ENCODE measurements at regions not wholly inside any gene's neighbourhood (a gene's known extent, or its start where the extent isn't known, plus 50 kb on each side); places are given as distances from the start of the nearest gene placed in this dataset.

DNA sequence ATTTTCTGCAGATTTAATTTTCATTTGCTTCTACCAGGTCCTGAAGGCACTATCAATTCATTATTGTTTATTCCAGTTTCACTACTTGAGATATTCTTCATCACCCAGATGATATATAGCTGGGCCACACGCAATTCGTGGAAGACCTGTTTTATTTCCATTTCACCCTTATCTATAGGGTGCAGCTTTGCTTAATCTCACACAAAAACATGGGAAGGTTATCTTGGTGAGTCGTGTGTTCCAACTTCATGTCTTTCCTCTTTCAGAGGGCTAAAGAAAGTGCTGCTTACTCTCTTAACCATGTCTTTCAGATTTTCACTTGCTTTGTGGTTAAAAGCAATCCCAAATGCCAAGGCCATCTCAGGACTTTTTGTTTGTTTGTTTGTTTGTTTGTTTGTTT, 194.0 kb downstream of the SOD2 start (continued):
- TF ChIP-seq FOXM1 (IDR thresholded peaks at IDR 0.05; ENCODE audit: low read depth) (peak; percentile 89), FOXM1 (CRISPR knock-in tag; IDR thresholded peaks at IDR 0.05; ENCODE audit: low read depth) (no peak), ZNF143 (CRISPR knock-in tag; IDR thresholded peaks at IDR 0.05) (no peak), EP300 (IDR thresholded peaks at IDR 0.05; ENCODE audit: low read length) (peak; percentile 90), FOSL1 (tag; conservative IDR thresholded peaks at IDR 0.05) (peak; percentile 67), KDM1A (IDR thresholded peaks at IDR 0.05) (peak; percentile 59 to 78; a peak in 3 of 4 replicates), MEIS2 (IDR thresholded peaks at IDR 0.05; ENCODE audit: partially characterized antibody) (peak; percentile 96), CXXC5 (CRISPR knock-in tag; IDR thresholded peaks at IDR 0.05) (peak; percentile 61), HDAC3 (IDR thresholded peaks at IDR 0.05; ENCODE audit: borderline replicate concordance, partially characterized antibody) (peak; percentile 70), JUND (IDR thresholded peaks at IDR 0.05; ENCODE audit: borderline replicate concordance, low read depth, low read length) (peak; percentile 26; the same call in 1 of the 2 replicates), JUND (tag; IDR thresholded peaks at IDR 0.05; ENCODE audit: borderline replicate concordance, low read depth, low read length) (peak; percentile 48; the same call in 1 of the 3 replicates), TAL1 (IDR thresholded peaks at IDR 0.05) (peak; percentile 98), ZNF766 (CRISPR knock-in tag; conservative IDR thresholded peaks at IDR 0.05) (peak; percentile 74; the same call in 1 of the 2 replicates), ZNF695 (CRISPR knock-in tag; IDR thresholded peaks at IDR 0.05) (no peak), NCOA2 (IDR thresholded peaks at IDR 0.05; ENCODE audit: partially characterized antibody in 2 of 2) (peak in 1 of 2 experiments; percentile 43), SOX6 (IDR thresholded peaks at IDR 0.05) (peak; percentile 90), NR4A1 (CRISPR knock-in tag; IDR thresholded peaks at IDR 0.05) (no peak), NR4A1 (tag; IDR thresholded peaks at IDR 0.05) (peak; percentile 82; the same call in 1 of the 2 replicates), PCBP1 (IDR thresholded peaks at IDR 0.05; ENCODE audit: low read depth, low read length, poor library complexity, severe bottlenecking) (no peak), SMARCE1 (IDR thresholded peaks at IDR 0.05) (peak; percentile 92), KLF16 (IDR thresholded peaks at IDR 0.05) (peak; percentile 87), POLR2AphosphoS5 (IDR thresholded peaks at IDR 0.05; ENCODE audit: control insufficient read depth, insufficient read depth, low read depth, low read length) (peak; percentile 70), ZNF589 (CRISPR knock-in tag; IDR thresholded peaks at IDR 0.05; ENCODE audit: low read depth) (peak; percentile 68; the same call in 1 of the 2 replicates)
- TF ChIP-seq, protein P1, sequence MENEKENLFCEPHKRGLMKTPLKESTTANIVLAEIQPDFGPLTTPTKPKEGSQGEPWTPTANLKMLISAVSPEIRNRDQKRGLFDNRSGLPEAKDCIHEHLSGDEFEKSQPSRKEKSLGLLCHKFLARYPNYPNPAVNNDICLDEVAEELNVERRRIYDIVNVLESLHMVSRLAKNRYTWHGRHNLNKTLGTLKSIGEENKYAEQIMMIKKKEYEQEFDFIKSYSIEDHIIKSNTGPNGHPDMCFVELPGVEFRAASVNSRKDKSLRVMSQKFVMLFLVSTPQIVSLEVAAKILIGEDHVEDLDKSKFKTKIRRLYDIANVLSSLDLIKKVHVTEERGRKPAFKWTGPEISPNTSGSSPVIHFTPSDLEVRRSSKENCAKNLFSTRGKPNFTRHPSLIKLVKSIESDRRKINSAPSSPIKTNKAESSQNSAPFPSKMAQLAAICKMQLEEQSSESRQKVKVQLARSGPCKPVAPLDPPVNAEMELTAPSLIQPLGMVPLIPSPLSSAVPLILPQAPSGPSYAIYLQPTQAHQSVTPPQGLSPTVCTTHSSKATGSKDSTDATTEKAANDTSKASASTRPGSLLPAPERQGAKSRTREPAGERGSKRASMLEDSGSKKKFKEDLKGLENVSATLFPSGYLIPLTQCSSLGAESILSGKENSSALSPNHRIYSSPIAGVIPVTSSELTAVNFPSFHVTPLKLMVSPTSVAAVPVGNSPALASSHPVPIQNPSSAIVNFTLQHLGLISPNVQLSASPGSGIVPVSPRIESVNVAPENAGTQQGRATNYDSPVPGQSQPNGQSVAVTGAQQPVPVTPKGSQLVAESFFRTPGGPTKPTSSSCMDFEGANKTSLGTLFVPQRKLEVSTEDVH (IDR thresholded peaks at IDR 0.05; ENCODE audit: low read depth, partially characterized antibody), result no peak
- TF ChIP-seq, protein P2, sequence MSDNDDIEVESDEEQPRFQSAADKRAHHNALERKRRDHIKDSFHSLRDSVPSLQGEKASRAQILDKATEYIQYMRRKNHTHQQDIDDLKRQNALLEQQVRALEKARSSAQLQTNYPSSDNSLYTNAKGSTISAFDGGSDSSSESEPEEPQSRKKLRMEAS (CRISPR knock-in tag; IDR thresholded peaks at IDR 0.05), result no peak
- TF ChIP-seq, protein P3, sequence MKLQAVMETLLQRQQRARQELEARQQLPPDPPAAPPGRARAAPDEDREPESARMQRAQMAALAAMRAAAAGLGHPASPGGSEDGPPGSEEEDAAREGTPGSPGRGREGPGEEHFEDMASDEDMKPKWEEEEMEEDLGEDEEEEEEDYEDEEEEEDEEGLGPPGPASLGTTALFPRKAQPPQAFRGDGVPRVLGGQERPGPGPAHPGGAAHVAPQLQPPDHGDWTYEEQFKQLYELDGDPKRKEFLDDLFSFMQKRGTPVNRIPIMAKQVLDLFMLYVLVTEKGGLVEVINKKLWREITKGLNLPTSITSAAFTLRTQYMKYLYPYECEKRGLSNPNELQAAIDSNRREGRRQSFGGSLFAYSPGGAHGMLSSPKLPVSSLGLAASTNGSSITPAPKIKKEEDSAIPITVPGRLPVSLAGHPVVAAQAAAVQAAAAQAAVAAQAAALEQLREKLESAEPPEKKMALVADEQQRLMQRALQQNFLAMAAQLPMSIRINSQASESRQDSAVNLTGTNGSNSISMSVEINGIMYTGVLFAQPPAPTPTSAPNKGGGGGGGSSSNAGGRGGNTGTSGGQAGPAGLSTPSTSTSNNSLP (IDR thresholded peaks at IDR 0.05; ENCODE audit: borderline replicate concordance, low read depth, low read length), result peak; percentile 83

Measured in K562 (cell line).